ENCODE measurements at regions not wholly inside any gene's neighbourhood (a gene's known extent, or its start where the extent isn't known, plus 50 kb on each side); places are given as distances from the start of the nearest gene placed in this dataset.

DNA sequence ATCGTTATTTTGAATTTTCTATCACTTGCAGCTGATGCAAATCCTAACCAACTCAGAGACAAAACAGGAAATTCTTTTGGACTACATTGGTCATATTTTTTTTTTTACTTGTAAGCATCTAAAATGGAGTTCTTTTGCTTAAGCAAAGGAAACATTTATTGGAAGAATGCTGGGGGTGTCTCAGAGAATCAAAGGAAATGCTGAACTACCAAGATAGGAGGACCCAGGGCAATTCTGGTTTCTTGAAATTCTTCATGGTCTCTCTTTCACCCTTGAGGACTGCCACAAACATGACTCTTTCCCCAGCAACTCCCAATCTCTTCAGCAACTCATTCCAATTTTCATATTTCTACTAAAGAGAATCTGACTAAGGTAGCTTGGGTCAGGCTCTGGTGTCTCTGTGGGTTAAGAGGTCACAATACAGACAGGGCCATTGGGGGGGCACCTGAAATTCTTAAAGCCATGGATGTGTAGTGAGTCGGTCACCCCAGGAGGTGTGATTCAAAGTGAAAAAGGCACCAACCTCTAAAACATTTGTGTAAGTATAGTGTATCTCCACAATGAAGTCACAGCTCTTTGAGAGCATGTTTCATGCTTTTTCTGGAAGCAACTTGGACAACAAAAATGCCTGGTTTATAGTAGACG is 171.1 kb upstream of the FGGY start:
- Mint-ChIP-seq H3K27me3 (peaks cover 7% of the 10 kb centered on the region), H3K36me3 (ENCODE audit: low read depth) (peaks cover 2% of the 10 kb centered on the region), H3K4me1 (peaks cover 6% of the 10 kb centered on the region), H3K4me3 (no peak overlapping the region), H3K9me3 (ENCODE audit: low read depth) (peaks cover 2% of the 10 kb centered on the region), H3K27ac (no peak overlapping the region)
- DNase-seq: peak; percentile 22
- POLR2A ChIA-PET: interaction anchor here (0.7 kb wide), 1 partner anchor 231 kb away, joined by 5 read pairs; no protein-coding TSS in a partner anchor
- CTCF ChIA-PET: interaction anchor here (0.7 kb wide), 2 partner anchors 20 to 340 kb away, joined by 3 read pairs; no protein-coding TSS in a partner anchor
- ATAC-seq: peak; percentile 64
- intact Hi-C loops (cut with DNase I, micrococcal nuclease): no loop called here

- peaks cover 6% of the 10 kb centered on the region for H3K4me1 Mint-ChIP-seq
- peaks cover 2% of the 10 kb centered on the region for H3K9me3 Mint-ChIP-seq (ENCODE audit: low read depth)
- intact Hi-C loops (cut with DNase I, micrococcal nuclease): no loop called here
- no peak for ATAC-seq
- peaks cover 7% of the 10 kb centered on the region for H3K27me3 Mint-ChIP-seq
- ChIA-PET CTCF (no interaction called here), POLR2A (no interaction called here)
- DNase-seq: no peak
- no peak overlapping the region for H3K4me3 Mint-ChIP-seq
- peaks cover 2% of the 10 kb centered on the region for H3K36me3 Mint-ChIP-seq (ENCODE audit: low read depth)
- H3K27ac Mint-ChIP-seq: no peak overlapping the region
Measured at GRCh38 chr1:59126366-59126765, 170.5 kb upstream of the FGGY start.

- POLR2A ChIA-PET: no interaction called here
- Mint-ChIP-seq H3K27ac (no peak overlapping the region), H3K9me3 (ENCODE audit: low read depth) (peaks cover 2% of the 10 kb centered on the region), H3K4me1 (peaks cover 11% of the 10 kb centered on the region), H3K27me3 (peaks cover 4% of the 10 kb centered on the region), H3K36me3 (ENCODE audit: low read depth) (peaks cover 2% of the 10 kb centered on the region), H3K4me3 (no peak overlapping the region)
- DNase-seq (no peak), ATAC-seq (no peak)
- intact Hi-C loops (cut with DNase I, micrococcal nuclease): no loop called here
- CTCF ChIA-PET: interaction anchor here (1.2 kb wide), 1 partner anchor 632 kb away, joined by 3 read pairs; no protein-coding TSS in a partner anchor
Measured at GRCh38 chr1:59128239-59128736, 168.6 kb upstream of the FGGY start.

DNA sequence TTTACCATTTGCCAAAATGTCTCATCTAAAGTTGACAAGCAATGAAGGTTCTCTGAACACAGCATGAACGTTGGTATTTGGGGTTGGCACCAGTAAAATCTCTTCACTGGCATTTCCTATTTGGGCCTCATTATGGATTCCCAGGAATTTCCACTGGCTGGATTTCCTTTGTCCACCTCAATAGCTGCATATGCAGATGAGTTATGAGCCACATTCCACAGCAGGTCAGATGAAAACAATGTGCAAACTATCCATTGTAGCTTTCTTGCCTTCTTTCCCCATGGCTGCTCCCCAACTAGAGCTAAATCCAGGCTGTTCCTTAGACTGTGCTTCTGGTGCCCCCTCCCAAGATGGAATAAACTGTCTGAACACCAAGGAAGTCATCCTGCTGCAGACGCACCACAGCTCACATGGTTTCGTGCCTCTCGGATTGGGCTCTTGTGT is 168.1 kb upstream of the FGGY start:
- Mint-ChIP-seq H3K36me3 (ENCODE audit: low read depth) (peaks cover 2% of the 10 kb centered on the region), H3K4me3 (no peak overlapping the region), H3K27ac (no peak overlapping the region), H3K9me3 (ENCODE audit: low read depth) (peaks cover 2% of the 10 kb centered on the region), H3K27me3 (peaks cover 2% of the 10 kb centered on the region), H3K4me1 (peaks cover 11% of the 10 kb centered on the region)
- ATAC-seq: no peak
- ChIA-PET CTCF (no interaction called here), POLR2A (no interaction called here)
- DNase-seq: no peak
- intact Hi-C loops (cut with DNase I, micrococcal nuclease): no loop called here

- H3K9me3 Mint-ChIP-seq (ENCODE audit: low read depth): no peaks in the 10 kb centered on the region
- ChIA-PET CTCF (interaction anchor here (0.7 to 0.8 kb wide), 2 partner anchors 8 to 37 kb away, joined by 3 to 4 read pairs; no protein-coding TSS in a partner anchor), POLR2A (no interaction called here)
- ATAC-seq: no peak
- no peak for DNase-seq
- peaks cover 2% of the 10 kb centered on the region for H3K27me3 Mint-ChIP-seq
- H3K27ac Mint-ChIP-seq: no peak overlapping the region
- intact Hi-C loops (cut with DNase I, micrococcal nuclease): no loop called here
- no peaks in the 10 kb centered on the region for H3K36me3 Mint-ChIP-seq (ENCODE audit: low read depth)
- H3K4me1 Mint-ChIP-seq: peaks cover 5% of the 10 kb centered on the region
- no peak overlapping the region for H3K4me3 Mint-ChIP-seq
Measured at GRCh38 chr1:59132295-59132694, 164.6 kb upstream of the FGGY start.

GRCh38 chr1:59133997-59134396 is 162.9 kb upstream of the FGGY start:
- DNase-seq (no peak), ATAC-seq (no peak)
- no peaks in the 10 kb centered on the region for H3K36me3 Mint-ChIP-seq (ENCODE audit: low read depth)
- intact Hi-C loops (cut with DNase I, micrococcal nuclease): no loop called here
- H3K27ac Mint-ChIP-seq: no peak overlapping the region
- CTCF ChIA-PET: interaction anchor here (1.0 kb wide), 1 partner anchor 8 kb away, joined by 3 read pairs; no protein-coding TSS in a partner anchor
- H3K9me3 Mint-ChIP-seq (ENCODE audit: low read depth): no peaks in the 10 kb centered on the region
- POLR2A ChIA-PET: no interaction called here
- H3K4me3 Mint-ChIP-seq: no peak overlapping the region
- peaks cover 8% of the 10 kb centered on the region for H3K4me1 Mint-ChIP-seq
- peaks cover 2% of the 10 kb centered on the region for H3K27me3 Mint-ChIP-seq

- ATAC-seq (no peak), DNase-seq (no peak)
- no peak overlapping the region for H3K27ac Mint-ChIP-seq
- no peaks in the 10 kb centered on the region for H3K9me3 Mint-ChIP-seq (ENCODE audit: low read depth)
- intact Hi-C loops (cut with DNase I, micrococcal nuclease): no loop called here
- no peaks in the 10 kb centered on the region for H3K36me3 Mint-ChIP-seq (ENCODE audit: low read depth)
- ChIA-PET CTCF (no interaction called here), POLR2A (no interaction called here)
- no peak overlapping the region for H3K4me3 Mint-ChIP-seq
- peaks cover 8% of the 10 kb centered on the region for H3K4me1 Mint-ChIP-seq
- H3K27me3 Mint-ChIP-seq: peaks cover 2% of the 10 kb centered on the region
Measured at GRCh38 chr1:59135761-59136255, 161.1 kb upstream of the FGGY start.

- H3K9me3 Mint-ChIP-seq (ENCODE audit: low read depth): no peaks in the 10 kb centered on the region
- ChIA-PET POLR2A (no interaction called here), CTCF (no interaction called here)
- H3K27me3 Mint-ChIP-seq: peaks cover 2% of the 10 kb centered on the region
- intact Hi-C loops (cut with DNase I, micrococcal nuclease): no loop called here
- ATAC-seq (no peak), DNase-seq (no peak)
- no peak overlapping the region for H3K27ac Mint-ChIP-seq
- H3K36me3 Mint-ChIP-seq (ENCODE audit: low read depth): no peaks in the 10 kb centered on the region
- H3K4me1 Mint-ChIP-seq: peaks cover 8% of the 10 kb centered on the region
- H3K4me3 Mint-ChIP-seq: no peak overlapping the region
Measured at GRCh38 chr1:59136541-59137275, 160.2 kb upstream of the FGGY start.

GRCh38 chr1:59137276-59137615 is 159.6 kb upstream of the FGGY start:
- ATAC-seq (no peak), DNase-seq (no peak)
- Mint-ChIP-seq H3K4me1 (peaks cover 7% of the 10 kb centered on the region), H3K27me3 (peaks cover under 1% of the 10 kb centered on the region), H3K36me3 (ENCODE audit: low read depth) (no peaks in the 10 kb centered on the region), H3K27ac (no peak overlapping the region), H3K9me3 (ENCODE audit: low read depth) (no peaks in the 10 kb centered on the region), H3K4me3 (no peak overlapping the region)
- CTCF ChIA-PET: no interaction called here
- intact Hi-C loops (cut with DNase I, micrococcal nuclease): no loop called here
- POLR2A ChIA-PET: no interaction called here

DNA sequence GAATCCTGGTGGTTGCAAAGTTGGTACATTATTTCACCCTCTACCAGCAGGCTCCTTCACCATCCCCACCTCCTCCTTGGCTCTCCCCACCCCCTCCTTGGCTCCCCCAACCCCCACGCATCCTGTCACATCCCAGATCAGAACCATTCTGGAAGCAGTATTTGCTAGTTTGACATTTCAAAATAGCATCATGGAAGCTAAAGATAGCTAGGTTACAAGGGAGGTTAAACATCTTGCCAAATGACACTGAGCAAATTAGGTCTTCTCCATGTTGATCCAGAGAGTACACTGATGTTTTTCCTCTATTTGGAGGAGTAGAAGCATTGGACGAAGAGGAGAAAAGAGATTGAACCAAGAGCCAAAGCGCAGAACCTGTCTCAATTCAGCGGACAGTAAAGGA is 158.9 kb upstream of the FGGY start:
- POLR2A ChIA-PET: no interaction called here
- intact Hi-C loops (cut with DNase I, micrococcal nuclease): no loop called here
- no peaks in the 10 kb centered on the region for H3K9me3 Mint-ChIP-seq (ENCODE audit: low read depth)

DNA sequence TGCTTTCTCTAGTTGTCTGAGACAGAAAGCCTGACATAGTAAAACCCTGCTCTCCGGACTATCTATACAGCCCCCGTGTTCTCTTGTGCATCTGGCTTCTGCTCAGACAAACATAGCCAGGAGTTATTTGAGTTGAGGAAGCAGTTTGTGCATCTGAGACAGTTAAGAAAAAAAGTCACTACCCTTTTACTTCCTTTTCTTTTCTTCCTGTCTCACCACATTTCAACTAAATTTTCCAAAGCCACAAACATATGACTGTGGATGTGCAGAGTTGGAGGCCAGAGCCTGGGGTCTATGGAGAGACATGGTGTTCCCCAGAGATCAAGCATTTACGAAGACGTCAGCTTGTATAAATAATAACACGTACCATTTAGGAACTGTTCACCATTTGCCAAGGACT is 158.5 kb upstream of the FGGY start:
- POLR2A ChIA-PET: no interaction called here
- Mint-ChIP-seq H3K4me3 (no peak overlapping the region), H3K4me1 (peaks cover 13% of the 10 kb centered on the region), H3K27ac (no peak overlapping the region), H3K9me3 (ENCODE audit: low read depth) (no peaks in the 10 kb centered on the region), H3K27me3 (no peaks in the 10 kb centered on the region), H3K36me3 (ENCODE audit: low read depth) (no peaks in the 10 kb centered on the region)
- DNase-seq: no peak
- intact Hi-C loops (cut with DNase I, micrococcal nuclease): no loop called here
- no peak for ATAC-seq
- CTCF ChIA-PET: no interaction called here

More for the DNA sequence above, 158.9 kb upstream of the FGGY start:
- Mint-ChIP-seq H3K36me3 (ENCODE audit: low read depth) (no peaks in the 10 kb centered on the region), H3K4me3 (no peak overlapping the region), H3K27ac (no peak overlapping the region), H3K4me1 (peaks cover 11% of the 10 kb centered on the region), H3K27me3 (no peaks in the 10 kb centered on the region)
- CTCF ChIA-PET: no interaction called here
- DNase-seq (no peak), ATAC-seq (no peak)

- no peaks in the 10 kb centered on the region for H3K36me3 Mint-ChIP-seq (ENCODE audit: low read depth)
- CTCF ChIA-PET: no interaction called here
- H3K4me1 Mint-ChIP-seq: peaks cover 13% of the 10 kb centered on the region
- no peak for DNase-seq
- intact Hi-C loops (cut with DNase I, micrococcal nuclease): no loop called here
- no peak overlapping the region for H3K27ac Mint-ChIP-seq
- POLR2A ChIA-PET: no interaction called here
- no peaks in the 10 kb centered on the region for H3K27me3 Mint-ChIP-seq
- peak; percentile 34 for ATAC-seq
- no peak overlapping the region for H3K4me3 Mint-ChIP-seq
- H3K9me3 Mint-ChIP-seq (ENCODE audit: low read depth): no peaks in the 10 kb centered on the region
Measured at GRCh38 chr1:59139396-59139795, 157.5 kb upstream of the FGGY start.

Data from activated CD4-positive, alpha-beta T cell treated with anti-CD3 and anti-CD28 coated beads for 36 hours (primary cell).